Inferior parietal cortex (tissue), 1 donor: ENCODE measurements at regions not wholly inside any gene's neighbourhood (a gene's known extent, or its start where the extent isn't known, plus 50 kb on each side); places are given as distances from the start of the nearest gene placed in this dataset.
"Not testable (repeated sequence)": the region's sequence is repeated elsewhere in the genome, so short reads cannot be mapped to it uniquely, and the experiment has no call there.

Experiments
- DNase-seq: peaks from one replicate; pipeline ENCODE4 v3.0.0-alpha.2; 2016; ENCODE audit errors: extremely low spot score

- peak; percentile 51 for DNase-seq
Observed at GRCh38 chr7:14092331-14092730, 102.9 kb upstream of the ETV1 start.

DNA sequence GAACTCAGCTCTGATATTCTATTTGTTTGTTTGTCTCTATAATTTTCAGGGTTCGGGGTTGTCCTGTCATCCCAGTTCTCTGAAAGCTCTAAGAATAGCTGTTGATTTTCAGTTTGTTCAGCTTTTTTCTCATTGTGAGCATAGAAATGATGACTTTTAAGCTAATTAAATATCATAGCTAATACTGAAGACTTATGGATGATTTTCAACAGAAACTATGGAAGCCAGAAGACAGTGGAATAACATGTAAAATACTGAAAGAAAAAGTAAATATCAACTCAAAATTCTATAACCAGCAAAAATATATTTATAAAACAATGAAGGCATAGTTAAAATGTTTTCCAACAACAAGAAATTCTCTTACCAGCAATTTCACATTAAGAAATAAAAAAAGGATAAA is 96.4 kb upstream of the ETV1 start:
- no peak for DNase-seq

DNA sequence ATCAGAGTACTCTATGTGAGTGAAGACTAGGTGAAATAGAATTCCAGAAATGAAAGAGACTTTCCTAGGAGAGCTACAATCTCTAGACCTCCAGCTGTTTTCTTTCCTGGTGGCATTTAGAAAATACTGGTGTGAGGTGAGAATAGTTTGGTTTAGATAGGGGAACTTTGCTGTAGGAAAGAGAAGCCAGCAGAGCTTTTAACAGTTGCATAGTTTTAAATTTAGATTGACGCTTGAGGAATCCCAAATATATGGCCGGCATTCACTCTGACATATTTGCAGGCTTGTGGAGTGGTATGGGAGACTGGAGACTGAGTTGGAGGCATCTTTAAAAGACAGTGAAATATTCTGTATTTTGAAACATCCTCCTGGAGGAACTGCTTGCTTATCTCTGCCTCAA is 94.3 kb upstream of the ETV1 start:
- DNase-seq: no peak

DNA sequence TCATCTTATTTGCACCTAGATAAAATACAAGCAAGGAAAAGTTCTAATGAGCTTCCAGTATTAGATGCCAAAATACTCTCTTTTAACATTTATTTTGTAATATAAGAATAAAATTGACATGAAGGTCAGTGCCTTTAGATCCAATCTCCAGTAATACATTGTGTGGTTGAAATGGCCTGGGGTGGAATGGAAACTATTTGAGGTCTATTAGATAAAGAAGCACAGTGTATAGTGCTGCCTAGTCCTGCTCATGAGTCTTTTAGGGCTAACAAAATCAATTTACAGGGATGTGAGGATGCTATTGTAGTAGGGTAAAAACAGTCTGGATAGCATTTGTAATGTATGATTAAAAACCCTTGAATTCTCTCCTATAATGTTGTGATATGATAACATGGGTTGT is 84.5 kb upstream of the ETV1 start:
- no peak for DNase-seq

GRCh38 chr7:14073543-14073942 is 84.1 kb upstream of the ETV1 start:
- DNase-seq: no peak

DNA sequence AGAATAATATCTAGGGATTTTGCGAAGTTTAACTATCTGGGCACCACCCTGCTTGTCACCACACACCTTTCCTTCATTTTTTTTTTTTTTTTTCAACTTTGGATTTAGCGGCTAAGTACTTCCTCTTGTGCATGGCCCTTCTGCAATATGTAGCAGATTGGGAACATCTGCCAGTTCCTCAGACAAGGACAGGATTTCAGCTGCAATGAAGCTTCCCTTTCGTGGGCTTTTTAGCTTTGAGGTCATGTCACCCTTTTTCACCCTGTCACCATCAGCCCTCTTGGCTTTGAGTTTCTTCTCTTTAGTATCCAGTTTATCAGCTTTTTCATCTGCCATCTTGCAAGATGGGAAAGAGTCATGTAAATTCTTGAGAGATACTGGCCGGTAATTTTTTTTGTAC is 81.6 kb upstream of the ETV1 start:
- DNase-seq: no peak

DNA sequence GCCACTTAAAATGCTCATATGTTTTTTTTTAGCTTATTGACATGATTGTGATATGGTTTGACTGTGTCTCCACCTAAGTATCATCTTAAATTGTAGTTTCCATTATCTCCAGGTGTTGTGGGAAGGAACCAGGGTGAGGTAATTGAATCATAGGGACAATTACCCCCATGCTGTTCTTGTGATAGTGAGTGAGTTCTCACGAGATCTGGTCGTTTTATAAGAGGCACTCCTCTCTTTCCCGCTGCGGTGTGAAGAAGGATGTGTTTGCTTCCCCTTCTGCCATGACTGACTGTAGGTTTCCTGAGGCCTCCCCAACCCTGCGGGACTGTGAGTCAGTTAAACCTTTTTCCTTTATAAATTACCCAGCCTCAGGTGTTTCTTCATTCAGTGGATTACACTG is 80.5 kb upstream of the ETV1 start:
- DNase-seq: no peak

GRCh38 chr7:14066783-14067182 is 77.3 kb upstream of the ETV1 start:
- DNase-seq: not testable (repeated sequence)

GRCh38 chr7:14065286-14065685 is 75.8 kb upstream of the ETV1 start:
- DNase-seq: no peak

DNA sequence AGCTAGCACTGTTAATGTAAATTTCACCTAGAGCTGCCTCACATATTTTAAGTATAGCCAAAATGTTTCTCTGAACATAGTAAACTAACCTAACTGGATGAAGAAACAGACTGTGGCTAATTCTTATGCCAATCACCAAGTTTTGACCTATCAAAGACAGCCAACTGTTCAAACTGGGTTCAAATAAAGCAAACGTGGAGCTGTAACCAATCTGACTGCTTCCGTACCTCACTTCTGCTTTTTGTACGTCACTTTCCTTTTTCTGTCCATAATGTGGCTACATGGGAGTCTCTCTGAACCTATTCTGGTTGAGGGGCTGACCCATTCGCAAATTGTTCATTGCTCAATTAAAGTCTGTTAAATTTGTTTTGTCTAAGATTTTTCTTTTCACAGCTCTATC is 66.3 kb upstream of the ETV1 start:
- no peak for DNase-seq

- no peak for DNase-seq
Observed at GRCh38 chr7:14054125-14054524, 64.7 kb upstream of the ETV1 start.

DNA sequence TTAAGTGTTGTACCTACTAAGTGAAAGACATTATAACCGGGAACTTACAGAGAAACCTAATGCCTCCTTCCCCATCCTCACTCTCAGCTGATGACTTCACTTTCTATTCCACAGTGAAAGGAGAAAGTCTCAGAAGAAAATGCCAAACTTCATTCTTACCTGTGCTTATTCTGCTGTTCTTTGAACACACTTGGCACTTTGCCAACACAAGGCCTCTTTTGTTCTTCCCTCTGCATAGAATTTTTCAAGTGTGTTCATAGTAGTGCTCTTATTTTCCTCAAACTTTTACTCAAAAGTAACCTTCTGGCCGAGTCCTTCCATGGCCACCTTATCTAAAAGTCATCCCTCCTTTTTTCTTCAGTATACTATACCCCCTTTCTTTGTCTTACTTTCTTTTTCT is 59.4 kb upstream of the ETV1 start:
- no peak for DNase-seq

- DNase-seq: no peak
Observed at GRCh38 chr7:14047709-14048399, 58.4 kb upstream of the ETV1 start.

DNA sequence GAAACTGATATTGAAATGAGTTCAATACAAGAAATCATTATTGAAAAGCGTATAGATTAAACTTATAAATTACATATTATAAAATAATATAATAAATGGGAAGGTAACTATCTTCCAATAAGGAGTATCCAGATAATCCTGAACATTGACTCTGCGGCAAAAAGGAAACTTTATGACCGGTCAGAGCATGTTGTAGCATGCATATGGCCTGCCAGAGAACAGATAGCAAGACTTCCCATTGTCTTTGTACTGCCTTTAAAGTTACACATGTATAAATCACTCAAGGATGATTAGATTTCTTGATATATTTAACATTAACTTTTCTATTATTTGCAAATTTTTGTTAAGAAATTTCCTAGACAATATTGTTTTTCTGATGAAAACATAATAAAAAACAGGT is 56.2 kb upstream of the ETV1 start:
- DNase-seq: no peak

DNA sequence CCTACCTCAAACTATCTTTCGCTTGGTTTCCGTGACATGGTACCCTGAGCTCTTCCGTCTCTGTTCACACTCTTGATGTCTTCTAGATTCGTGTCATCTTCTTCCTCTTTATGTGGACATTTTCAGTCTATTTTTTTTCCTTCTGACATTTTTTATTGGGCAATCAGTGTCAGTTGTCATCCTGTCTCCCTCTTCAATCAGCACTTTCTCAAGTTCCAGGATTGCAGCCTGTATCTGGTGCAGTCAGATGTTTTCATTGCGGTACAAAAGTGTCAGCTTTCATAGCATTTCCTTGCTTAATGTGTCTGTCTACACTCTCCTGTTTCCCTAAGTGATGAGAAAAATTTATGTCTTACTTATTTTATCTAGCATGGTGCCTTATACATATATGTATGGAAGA is 51.1 kb upstream of the ETV1 start:
- DNase-seq: no peak
